Stimulated activated CD4-positive, alpha-beta T cell treated with anti-CD3 and anti-CD28 coated beads, Interleukin-15, amount 100 ng/mL, for 48 hours (primary cell): ENCODE measurements at regions not wholly inside any gene's neighbourhood (a gene's known extent, or its start where the extent isn't known, plus 50 kb on each side); places are given as distances from the start of the nearest gene placed in this dataset.

Source experiments
- DNase-seq, 2 donors: peaks; one replicate each; pipeline ENCODE4 v3.0.0-alpha.2; 2020; ENCODE audit warnings: low read depth in 2 of 2

DNA sequence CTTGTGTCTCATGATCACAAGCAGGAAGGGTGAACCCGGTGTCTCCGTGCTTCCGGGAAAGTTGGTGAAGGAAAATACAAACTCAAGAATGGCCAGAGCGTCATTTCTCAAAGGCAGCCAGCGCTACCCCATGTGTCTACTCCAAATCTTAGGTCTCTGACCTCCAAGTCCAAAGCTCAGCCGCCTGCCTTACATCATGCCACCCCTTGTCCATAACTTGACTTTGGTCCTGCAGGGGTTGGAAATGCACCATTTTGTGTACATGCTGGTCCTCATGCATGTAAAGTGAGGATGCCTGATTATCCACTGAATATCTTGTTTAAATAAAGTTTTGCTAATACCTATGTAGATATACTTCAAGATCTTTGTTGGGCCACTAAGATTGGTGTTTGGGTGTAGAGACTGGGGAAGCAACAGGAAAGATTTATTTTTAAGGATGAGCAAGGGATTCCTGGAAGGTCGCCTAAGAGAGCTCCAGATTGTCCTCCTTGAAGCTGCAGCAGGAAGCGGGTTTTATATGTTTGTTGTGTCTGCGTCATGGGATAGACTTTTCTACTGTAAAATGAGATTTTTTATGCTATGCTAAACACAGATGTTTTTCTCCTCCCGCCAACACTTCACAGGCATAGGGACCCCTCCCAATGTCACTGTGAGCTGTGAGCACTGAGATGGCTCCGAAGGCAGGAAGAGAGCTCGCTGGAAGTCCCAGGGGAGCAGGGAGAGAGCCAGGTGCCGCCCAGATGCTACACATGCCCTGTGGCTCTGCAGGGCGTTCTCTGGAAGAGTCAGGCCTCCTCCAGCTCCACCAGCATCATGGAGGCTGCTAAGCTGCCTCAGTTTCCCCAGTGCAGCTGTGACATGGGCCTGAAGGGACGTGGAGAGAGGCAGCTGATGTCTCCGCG is 176.2 kb upstream of the HDAC4 start:
- DNase-seq: no peak

DNA sequence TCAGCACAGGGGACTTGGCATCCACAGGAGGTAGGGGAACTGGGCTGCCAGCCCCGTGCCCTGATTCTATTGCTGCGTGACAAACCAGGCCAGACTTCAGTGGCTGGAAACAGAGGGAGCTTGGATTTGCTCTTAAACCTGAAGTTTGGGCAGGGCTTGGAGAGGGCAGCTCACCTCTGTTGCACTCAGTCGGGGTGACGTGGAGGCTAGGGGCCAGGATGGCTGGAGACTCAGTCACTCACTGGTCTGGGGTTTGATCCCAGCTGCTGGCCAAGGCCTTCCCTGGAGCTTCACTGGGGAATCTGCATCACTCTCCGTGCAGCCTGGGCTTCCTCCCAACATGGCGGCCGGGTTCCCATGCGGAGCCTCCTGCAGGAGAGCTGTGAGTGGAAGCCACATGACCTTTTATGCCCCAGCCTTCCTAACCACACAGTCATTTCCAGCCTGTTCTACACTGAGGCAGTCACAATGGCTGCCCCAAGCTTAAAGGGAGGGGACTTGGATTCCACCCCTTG is 175.2 kb upstream of the HDAC4 start:
- no peak for DNase-seq

DNA sequence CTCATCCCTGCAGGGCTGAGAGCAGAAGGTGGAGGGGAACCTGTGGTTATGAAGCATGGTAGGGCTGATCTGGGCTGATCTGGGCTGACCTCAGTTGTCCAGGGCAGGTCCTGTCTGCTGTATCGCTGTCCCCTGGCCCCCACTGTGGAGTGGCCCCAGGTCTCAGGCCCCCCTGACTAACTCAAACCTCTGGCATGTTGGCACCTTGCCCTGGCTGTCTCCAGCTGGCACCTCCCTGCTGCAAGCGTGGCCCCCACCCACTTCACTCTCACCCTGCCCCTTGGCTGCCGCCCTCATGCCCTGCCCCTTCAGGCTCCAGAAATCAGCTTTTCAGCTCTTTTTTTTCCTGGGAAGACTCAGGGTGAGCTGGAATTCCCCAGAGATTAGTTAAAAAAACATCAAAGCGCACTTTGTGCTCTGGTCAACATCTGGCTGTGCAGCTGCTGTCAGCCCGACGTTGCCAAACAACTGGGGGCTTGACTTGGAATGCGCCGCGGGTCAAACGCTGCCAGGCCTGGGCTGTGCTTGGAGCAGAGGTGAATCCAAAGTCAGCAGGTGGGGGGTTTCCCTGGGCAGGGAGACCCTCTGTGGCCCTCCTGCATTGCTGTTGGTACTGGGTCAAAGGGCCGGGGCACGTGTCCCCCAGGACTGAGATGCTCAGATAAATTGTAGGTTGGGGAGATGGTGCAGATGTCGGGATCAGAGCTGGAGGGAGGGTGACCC is 173.8 kb upstream of the HDAC4 start:
- no peak for DNase-seq

DNA sequence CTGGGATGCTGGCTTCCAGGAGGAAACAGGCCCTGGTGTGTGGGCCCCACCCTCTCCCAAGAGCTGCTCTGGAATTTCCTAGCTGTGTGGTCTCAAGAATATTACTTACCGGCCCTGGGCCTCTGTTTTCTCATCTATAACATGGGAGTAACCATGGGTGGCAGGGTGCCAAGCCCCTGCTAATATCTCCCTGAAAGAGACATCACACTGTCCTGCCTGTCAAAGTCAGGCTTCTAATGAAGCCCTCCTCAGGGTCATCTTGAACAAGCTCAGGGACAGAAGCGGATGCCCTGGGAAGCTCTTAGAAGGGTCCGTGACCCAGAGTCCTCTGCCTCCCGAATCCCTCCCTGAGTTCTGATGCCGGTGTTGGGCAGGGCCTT is 173.2 kb upstream of the HDAC4 start:
- DNase-seq: no peak

DNA sequence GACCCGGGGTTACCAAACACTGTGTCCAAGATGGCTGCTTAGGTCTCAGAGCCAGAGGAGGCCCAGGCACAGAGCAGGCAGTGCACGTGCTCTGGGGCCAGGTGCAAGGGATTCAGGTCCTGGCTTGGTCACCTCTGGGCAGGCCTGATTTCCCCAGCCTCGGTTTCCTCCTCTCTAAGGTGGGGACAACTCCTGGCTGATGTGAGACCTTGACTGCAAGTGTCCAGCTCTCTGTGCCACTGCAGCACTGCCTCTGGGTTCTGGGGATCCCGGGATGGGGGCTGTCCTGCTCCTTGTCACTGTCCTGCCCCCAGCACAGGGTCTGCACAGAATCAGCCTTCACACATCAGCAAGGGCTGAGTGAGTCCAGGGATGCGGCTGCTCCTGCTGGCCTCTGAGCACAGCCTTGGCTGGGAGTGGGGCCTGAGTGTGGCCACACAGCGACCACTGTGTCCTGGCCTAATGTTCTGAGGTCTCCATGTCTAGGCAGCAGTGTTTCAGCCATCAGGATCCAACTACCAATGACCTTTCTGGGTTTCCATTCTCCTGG is 170.2 kb upstream of the HDAC4 start:
- DNase-seq: no peak

DNA sequence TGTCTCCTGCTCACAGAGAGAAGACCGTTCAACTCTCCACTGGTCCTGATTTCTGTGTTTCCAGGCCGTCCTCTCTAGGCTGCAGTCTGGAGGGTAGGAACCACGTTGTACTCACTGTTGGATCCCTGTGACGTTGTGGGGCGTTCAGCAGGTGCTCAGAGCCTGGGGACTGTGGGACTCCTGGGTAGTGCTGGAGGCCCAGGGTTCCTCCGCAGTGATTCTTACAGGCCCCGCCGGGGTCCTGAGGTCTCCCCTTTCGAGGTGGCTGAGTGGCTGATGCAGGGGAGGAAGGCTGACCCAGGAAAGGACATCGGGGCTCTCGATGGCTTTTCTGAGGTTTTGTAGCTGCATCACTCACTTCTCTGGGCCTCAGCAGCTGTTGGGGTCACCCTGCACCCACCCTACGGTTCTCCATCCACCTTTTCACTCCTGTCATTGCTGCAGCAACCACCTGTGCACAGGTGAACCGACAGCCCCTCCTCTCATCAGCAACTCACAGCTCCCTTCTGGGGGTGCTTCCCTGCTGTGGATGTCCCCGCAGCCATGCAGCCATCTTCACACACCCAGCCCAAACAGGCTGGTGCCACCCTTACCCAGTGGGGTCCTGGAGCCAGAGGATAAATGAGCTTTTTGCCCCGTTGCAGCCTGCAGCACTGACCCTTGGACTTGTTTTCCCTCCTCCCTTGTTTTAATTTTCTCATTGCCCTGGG is 169.6 kb upstream of the HDAC4 start:
- DNase-seq: no peak

DNA sequence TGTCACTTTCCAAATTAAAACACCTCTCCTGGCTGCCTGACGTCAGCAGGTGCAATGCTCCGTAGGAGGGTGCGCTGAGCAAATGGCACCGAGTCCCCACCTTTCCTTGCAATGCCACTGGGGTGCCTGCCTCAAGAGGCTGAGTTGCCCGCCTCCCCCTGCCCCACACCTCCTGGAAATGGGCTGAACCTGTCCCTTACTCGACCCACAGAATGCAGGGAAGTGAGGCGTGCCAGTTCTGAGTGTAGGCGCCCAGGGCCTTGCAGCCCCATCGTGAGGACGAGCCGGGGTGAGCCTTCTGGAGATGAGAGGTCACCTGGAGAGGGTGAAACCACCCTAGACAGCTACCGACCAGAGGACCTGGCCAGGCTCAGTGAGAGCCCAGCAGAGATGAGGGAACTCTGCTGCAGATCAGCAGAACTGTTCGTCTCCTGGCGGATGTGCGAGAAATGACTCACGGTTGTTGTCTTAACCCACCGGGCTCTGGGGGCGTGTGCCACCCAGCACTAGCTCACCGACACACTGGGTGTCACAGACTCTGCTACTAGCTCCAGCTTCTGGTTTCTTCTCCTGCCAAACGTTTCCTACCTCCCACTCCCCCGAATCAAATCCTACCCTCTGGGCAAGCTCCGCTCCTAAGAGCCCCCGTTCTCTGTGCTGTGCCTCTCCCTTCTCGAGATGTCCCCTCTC is 168.7 kb upstream of the HDAC4 start:
- DNase-seq: no peak

DNA sequence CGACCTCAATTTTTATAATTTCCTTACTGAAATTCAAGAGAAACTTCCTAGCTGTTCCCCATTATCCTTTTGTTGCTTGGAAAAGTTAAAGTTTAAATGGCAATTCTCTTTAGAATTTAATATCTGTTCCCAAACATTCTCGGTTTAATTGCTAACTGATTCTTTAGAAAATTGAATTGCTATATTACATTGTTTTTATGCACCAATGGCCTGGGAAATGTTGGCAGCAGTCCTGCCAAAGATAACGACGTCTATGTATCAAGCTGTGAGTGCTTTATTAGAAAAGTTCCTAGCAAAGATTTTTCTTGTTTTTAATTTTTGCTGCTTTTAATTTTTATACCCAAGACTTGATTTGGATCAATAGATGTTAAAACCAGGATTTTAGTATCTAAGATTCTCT is 167.8 kb upstream of the HDAC4 start:
- no peak for DNase-seq

DNA sequence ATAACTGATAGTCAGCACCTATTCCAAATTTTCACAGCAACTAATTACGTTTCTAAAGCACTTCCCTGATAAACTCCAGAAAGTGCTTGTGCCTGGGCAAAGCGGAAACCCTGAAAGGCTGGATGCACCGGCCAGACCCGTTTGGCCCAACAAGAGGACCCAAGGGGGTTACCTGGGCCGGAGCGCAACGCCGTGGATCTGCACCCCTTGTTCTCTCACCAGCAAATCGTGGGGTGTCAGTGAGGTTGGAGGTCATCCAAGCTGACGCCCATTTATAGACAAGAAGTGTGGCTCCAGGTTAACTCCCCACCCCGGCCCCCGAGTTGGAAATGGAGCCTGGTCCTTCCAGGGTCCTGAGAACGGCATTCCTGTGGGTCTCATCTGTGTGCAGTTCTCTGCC is 167.0 kb upstream of the HDAC4 start:
- DNase-seq: no peak

DNA sequence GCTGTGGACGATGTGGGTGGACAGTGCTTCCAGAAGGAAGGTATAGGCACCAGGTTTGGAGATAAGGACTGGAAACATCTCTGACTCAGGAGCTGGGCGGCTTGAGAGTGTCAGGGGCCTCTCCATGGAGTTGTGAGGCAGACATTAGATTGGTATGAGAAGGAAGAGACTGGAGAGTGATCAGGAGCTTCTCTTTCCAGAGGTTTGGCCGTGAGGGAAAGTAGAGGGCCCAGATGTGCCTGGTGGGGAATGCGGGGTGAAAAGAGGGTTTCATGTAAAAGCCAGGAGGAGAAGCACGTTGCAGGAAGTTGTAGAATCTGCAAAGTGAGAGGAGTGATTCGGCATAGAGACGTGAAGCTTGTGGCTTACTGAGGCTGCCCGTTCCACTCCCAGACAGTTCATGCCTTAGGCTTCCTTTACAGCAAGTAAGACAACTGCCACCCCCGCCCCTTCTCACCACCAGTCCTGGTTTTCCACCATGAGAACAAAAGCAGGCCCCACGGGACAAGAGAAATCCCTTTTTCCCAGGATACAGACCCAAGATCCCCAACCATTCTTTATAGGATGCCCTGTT is 166.3 kb upstream of the HDAC4 start:
- DNase-seq: no peak

DNA sequence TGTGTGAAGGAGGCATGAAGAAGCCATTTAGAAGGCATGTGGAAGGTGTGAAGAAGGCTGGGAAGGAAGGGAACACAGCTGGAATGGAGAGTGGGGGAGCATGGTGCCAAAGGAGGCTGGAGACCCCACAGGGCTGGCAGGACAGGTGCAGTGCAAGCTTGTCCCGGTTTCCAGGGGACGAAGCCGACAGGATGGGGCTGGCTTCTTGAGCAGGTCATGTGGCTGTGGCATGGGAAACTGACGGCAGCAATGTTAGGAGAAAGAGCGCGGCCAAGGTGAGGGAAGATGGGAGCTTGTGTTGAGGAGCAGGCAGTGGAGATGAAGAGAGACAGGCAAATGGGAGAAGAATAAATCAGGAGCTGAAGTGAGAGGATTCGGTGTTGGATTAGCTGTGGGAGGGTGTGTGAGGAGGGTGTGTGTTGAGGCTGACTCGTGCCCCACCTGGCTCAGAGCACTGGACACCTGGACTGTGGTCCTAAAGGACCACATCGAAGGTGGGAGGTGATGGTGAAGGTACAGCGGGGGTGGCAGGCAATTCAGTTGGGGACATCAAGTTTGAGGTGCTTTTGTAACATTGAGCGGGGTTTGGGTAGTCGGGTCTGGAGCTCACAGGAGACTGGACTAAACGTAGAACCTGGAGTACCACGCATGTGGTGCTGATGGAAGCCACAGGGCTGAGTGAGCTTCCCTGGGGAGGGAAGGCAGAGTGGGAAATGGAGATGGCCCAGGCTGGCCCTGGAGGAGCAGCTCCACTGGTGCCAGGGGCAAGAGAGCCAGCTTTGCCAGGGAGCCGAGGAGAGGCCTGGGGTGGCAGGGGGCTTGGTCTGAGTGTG is 165.6 kb upstream of the HDAC4 start:
- no peak for DNase-seq

DNA sequence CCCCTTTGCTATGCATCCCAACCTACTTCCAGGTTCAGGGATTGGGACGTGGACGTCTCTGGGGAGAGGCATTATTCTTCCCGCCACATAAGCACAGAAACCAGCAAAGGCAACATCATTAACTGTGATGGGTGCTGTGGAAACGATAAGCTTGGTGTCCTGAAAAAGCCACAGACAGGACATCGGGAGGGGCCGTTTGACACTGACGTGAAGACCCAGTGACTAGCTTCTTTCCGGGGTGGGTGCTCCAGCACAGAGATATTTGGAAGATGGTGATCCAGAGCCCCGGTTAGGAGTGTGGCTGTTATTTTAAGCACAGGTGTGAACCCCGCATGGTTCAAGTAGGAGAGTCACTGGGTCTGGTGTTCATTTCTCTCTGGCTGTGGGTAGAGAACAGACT is 163.8 kb upstream of the HDAC4 start:
- DNase-seq: no peak

DNA sequence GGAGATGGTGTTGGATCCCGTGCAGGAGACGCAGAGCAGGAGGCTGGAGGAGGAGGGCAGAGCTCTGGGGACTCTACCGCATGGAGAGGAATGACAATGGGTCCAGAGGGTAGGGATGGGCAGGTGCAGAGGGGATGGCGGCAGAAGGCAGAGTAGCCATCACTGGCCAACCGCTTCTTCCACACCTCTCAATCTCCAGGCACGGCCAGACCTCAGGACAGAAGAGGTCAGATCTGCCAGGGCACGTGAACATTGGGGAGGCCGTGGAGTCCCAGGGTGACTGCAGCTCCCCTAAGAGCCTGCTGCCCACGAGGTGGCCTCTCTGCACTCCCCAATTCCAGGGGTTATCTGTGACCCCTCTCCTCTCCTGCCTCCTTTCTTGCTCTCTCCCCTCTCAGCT is 162.7 kb upstream of the HDAC4 start:
- DNase-seq: no peak

DNA sequence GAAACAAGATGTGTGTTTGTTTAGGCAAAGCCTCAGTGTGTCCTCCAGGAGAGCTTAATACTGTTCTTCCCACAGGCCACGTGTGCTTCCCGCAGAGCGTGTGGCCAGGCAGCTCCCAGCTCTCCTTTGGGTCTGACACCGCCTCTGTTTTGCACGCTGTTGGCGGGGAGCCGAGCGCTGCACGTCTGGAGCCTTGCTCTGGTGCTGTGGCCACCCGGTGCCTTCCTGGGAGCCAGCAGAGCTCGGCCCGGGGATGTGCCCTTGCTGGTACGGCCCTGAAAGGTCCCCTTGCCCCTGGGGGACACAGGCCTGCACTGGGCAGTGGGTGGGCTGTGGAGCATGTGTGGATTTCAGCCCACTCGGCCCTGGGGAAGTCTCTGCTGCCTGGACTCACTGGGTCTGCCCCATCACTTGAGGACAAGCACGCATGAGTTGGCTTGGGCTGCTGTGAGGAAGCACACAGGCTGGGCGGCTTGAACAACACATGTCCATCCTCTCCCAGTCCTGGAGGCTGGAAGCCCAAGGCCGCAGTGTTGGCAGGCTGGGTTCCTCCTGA is 160.7 kb upstream of the HDAC4 start:
- no peak for DNase-seq

DNA sequence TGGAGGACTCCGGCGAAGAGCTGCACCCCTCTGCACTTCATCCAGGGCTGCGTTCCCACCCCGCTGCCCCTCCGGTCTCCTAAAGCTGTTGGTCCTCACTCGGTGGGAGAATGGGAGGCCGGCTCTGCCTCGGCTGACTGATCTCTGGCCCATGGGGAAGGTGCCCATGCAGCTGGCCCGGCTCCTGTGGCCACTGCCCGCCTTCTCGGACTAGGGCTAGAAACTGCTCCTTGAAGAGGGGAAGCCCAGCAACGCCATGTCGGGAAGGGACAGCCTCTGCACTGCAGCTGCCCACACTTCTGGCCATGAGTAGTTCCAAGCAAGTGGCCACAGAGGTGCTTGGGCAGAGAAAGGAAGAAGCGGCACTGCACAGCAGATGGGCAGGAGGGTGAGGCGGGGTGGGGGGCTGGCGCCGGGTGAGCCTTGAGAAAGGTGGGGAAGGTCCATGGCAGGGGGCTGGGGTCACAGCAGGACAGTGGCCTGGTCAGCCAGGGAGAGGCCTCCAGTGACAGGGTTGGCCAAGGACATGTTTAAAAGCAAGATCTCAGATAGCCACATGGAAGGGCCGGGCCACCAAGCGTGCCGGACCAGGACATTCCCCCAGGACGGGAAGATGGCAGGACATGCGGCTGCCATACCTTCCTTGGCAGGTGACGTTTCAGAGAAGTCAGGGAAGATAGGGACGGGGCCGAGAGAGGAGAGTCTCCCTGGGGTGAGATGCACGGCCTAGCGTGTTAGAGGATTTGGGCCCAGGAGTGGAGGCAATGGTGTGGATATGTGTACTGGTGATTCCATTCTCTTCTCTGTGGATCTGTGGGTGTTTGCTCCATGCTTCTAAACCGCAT is 158.8 kb upstream of the HDAC4 start:
- DNase-seq: no peak

DNA sequence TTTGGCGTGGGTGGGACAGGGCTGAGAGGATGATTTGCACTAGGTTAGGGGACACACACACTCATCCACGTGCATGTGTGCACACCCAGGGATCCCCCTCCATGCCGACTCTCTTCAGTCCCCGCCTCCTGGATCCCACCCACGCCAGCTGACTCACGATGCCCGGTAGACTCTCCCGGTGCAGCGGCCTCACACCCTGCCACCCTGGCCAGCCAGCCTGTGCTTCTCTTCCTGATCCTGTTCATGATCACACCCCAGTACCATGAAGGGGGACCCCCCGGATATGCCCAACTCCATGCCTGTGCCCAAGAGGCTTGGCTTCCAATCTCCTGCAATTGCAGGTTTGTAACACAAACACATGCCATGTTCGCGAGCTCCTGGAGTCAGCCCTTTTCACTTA is 157.8 kb upstream of the HDAC4 start:
- no peak for DNase-seq

DNA sequence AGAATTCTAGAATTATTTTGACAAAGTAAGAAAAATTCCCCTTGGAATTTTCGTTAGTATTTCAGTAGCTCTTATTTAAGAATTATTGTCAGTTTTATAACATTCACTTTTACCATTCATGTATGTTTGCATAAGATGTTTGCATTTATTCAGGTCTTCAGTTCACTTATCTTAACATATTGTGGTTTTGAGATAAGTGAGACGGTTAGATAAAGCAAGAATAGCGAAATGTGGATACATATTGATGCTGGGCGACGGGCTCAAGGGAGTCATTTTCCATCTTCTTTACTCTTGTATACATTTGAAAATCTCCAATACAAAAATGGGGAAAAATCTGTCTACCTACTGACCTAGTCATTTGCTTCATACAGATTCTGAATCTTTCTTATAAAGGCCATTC is 156.7 kb upstream of the HDAC4 start:
- no peak for DNase-seq

DNA sequence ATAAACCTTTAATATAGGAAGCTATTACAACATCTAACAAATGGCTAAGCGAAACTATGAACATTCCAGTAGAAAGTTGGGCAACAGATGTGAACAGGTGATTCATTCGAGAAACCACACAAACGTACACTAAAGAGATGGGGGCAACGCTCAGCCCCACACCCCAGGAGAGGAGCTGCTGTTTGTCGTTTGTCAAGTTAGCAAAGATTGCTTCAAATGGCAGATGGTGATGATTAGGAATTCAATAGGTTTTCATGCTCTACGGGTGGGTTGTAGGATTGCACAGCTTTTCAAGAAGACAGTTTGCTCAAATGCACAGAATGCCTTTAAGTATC is 154.7 kb upstream of the HDAC4 start:
- DNase-seq: no peak
